ENCODE measurements at regions not wholly inside any gene's neighbourhood (a gene's known extent, or its start where the extent isn't known, plus 50 kb on each side); places are given as distances from the start of the nearest gene placed in this dataset.

GRCh38 chr2:119062179-119062578 is 96.4 kb downstream of the C1QL2 start:
- H3K9ac ChIP-seq (ENCODE audit: insufficient read depth, low read depth, low read length): no peak overlapping the region
- FAIRE-seq: no peak
- ChIA-PET POLR2A (no interaction called here), CTCF (ENCODE audit: low intra/inter-chr PET ratio, low total read pairs) (no interaction called here)
- BruUV-seq (replicated peaks): no TSS peak
- intact Hi-C loops (cut with micrococcal nuclease; ENCODE audit: unreplicated experiment) (no loop called here), in situ Hi-C loops (cut with HindIII; ENCODE audit: extremely low pct_ligation_motif_present, low pct_unique_long_range_greater_than_20kb) (no loop called here)
- TF ChIP-seq TBL1XR1 (IDR thresholded peaks at IDR 0.05; ENCODE audit: borderline replicate concordance, low read length, partially characterized antibody) (no peak), ZNF660 (CRISPR knock-in tag; IDR thresholded peaks at IDR 0.05; ENCODE audit: borderline replicate concordance, low read depth) (no peak), RBM22 (optimal IDR thresholded peaks at IDR 0.05; ENCODE audit: low read length) (no peak), ZNF354B (CRISPR knock-in tag; IDR thresholded peaks at IDR 0.05) (no peak), ZMAT3 (CRISPR knock-in tag; conservative IDR thresholded peaks at IDR 0.05) (no peak), SAP130 (CRISPR knock-in tag; IDR thresholded peaks at IDR 0.05; ENCODE audit: low read depth) (no peak), ZHX1 (CRISPR knock-in tag; IDR thresholded peaks at IDR 0.05; ENCODE audit: low read depth) (no peak), ZNF232 (CRISPR knock-in tag; IDR thresholded peaks at IDR 0.05; ENCODE audit: borderline replicate concordance) (no peak), MAFG (CRISPR knock-in tag; IDR thresholded peaks at IDR 0.05) (no peak), ZNF557 (CRISPR knock-in tag; IDR thresholded peaks at IDR 0.05) (no peak), KAT2B (IDR thresholded peaks at IDR 0.05; ENCODE audit: borderline replicate concordance, low read depth, low read length) (no peak), FOXO1 (CRISPR knock-in tag; IDR thresholded peaks at IDR 0.05) (no peak), SP2 (CRISPR knock-in tag; IDR thresholded peaks at IDR 0.05) (no peak), ISX (CRISPR knock-in tag; conservative IDR thresholded peaks at IDR 0.05) (no peak)
- H3K9me3 ChIP-seq (ENCODE audit: low read length): no peaks in the 10 kb centered on the region
- no peak overlapping the region for H3K4me2 ChIP-seq (ENCODE audit: low read depth, low read length)
- H4K20me1 ChIP-seq (ENCODE audit: insufficient read depth, low read length): no peaks in the 10 kb centered on the region
- 0% methylated on average over 2 of the region's 2 CpGs for WGBS (ENCODE audit: low lambda C conversion rate)
- DNase-seq (ENCODE audit: low spot score): no peak
- no peak for ATAC-seq
- H3K4me1 ChIP-seq (ENCODE audit: insufficient read depth, low read length): no peaks in the 10 kb centered on the region
- H3K79me2 ChIP-seq (ENCODE audit: insufficient read depth, low read length): no peaks in the 10 kb centered on the region
- no peak overlapping the region for H2AFZ ChIP-seq (ENCODE audit: low read length)
- H3K4me3 ChIP-seq (replicated peaks in 1 of 3; ENCODE audit: insufficient read depth in 1 of 3, low read depth in 2 of 3, low read length in 3 of 3): no peak overlapping the region
- no peaks in the 10 kb centered on the region; a peak in 1 of 5 replicates for H3K27me3 ChIP-seq (ENCODE audit: control insufficient read depth in 1 of 2, insufficient read depth in 2 of 2, low read length in 2 of 2)
- H3K27ac ChIP-seq (ENCODE audit: extremely low read length, insufficient read depth, low read length): no peak overlapping the region
- no peaks in the 10 kb centered on the region for H3K36me3 ChIP-seq (replicated peaks in 1 of 2; ENCODE audit: control insufficient read depth in 1 of 2, insufficient read depth in 2 of 2, low read length in 2 of 2)

Data from HepG2 (cell line).